GM23248 (cell line): ENCODE measurements at regions not wholly inside any gene's neighbourhood (a gene's known extent, or its start where the extent isn't known, plus 50 kb on each side); places are given as distances from the start of the nearest gene placed in this dataset.

Experiments
- DNase-seq: peaks from one replicate; pipeline ENCODE4 v3.0.0-alpha.2; 2015
- H2AFZ ChIP-seq: fragments of 200-600 bp; sonication (generic); 2 replicates; pipeline ENCODE4 v1.6.1; 2016; ENCODE audit warnings: antibody characterized with exemption
- H3F3A ChIP-seq: fragments of 200-600 bp; sonication (generic); 2 replicates; pipeline ENCODE4 v1.6.1; 2016; ENCODE audit warnings: mild to moderate bottlenecking, antibody characterized with exemption, mixed run types; ENCODE audit not compliant: insufficient read depth
- H3K27ac ChIP-seq: fragments of 200-600 bp; sonication (generic); 2 replicates; pipeline ENCODE4 v1.5.1; 2016; ENCODE audit warnings: mild to moderate bottlenecking
- H3K27me3 ChIP-seq: fragments of 200-600 bp; sonication (generic); replicated peaks from 2 replicates; pipeline ENCODE4 v1.6.1; 2016; ENCODE audit warnings: mild to moderate bottlenecking; ENCODE audit not compliant: insufficient read depth
- H3K36me3 ChIP-seq: fragments of 200-600 bp; sonication (generic); 2 replicates; pipeline ENCODE4 v1.6.1; 2016; ENCODE audit warnings: low read depth, mild to moderate bottlenecking
- H3K4me1 ChIP-seq: fragments of 200-600 bp; sonication (generic); 2 replicates; pipeline ENCODE4 v1.6.1; 2016; ENCODE audit warnings: mild to moderate bottlenecking; ENCODE audit not compliant: insufficient read depth
- H3K4me2 ChIP-seq: fragments of 200-600 bp; sonication (generic); one replicate; pipeline ENCODE4 v1.6.1; 2016; ENCODE audit warnings: mild to moderate bottlenecking; ENCODE audit not compliant: unreplicated experiment
- H3K4me3 ChIP-seq: fragments of 200-600 bp; sonication (generic); 2 replicates; pipeline ENCODE4 v1.5.1; 2016; ENCODE audit warnings: mild to moderate bottlenecking
- H3K79me2 ChIP-seq: fragments of 200-600 bp; sonication (generic); 2 replicates; pipeline ENCODE4 v1.6.1; 2016; ENCODE audit warnings: mild to moderate bottlenecking; ENCODE audit not compliant: insufficient read depth
- H3K9ac ChIP-seq: fragments of 200-600 bp; sonication (generic); 2 replicates; pipeline ENCODE4 v1.6.1; 2016; ENCODE audit warnings: mild to moderate bottlenecking
- H3K9me2 ChIP-seq: fragments of 200-600 bp; sonication (generic); 2 replicates; pipeline ENCODE4 v1.6.1; 2016; ENCODE audit warnings: mixed run types, mild to moderate bottlenecking, moderate library complexity; ENCODE audit not compliant: insufficient read depth
- H3K9me3 ChIP-seq: fragments of 200-600 bp; sonication (generic); one replicate; pipeline ENCODE4 v1.6.1; 2017; ENCODE audit warnings: low read depth
- H4K20me1 ChIP-seq: fragments of 200-600 bp; sonication (generic); 2 replicates; pipeline ENCODE4 v1.6.0; 2016; ENCODE audit not compliant: insufficient read depth
- EZH2 ChIP-seq: fragments of 200-600 bp; sonication (generic); IDR thresholded peaks from 2 replicates; pipeline ENCODE4 v1.6.1; 2018; ENCODE audit warnings: antibody characterized with exemption, mild to moderate bottlenecking; ENCODE audit not compliant: insufficient read depth, poor library complexity, severe bottlenecking
- EZH2phosphoT487 ChIP-seq: fragments of 200-600 bp; sonication (generic); IDR thresholded peaks from 2 replicates; pipeline ENCODE4 v1.6.1; 2018; ENCODE audit warnings: antibody characterized with exemption, moderate library complexity, mild to moderate bottlenecking, low read depth; ENCODE audit not compliant: insufficient read depth
- WGBS, 2 experiments: methylation state at CpG; one replicate each; pipeline ENCODE4 v1.1.6; 2015 to 2017; ENCODE audit warnings: low lambda C conversion rate in 2 of 2, low coverage in 1 of 2; ENCODE audit errors: missing lambda C conversion rate in 2 of 2; 5-methylcytosine and 5-hydroxymethylcytosine counted together
- in situ Hi-C: fragments of 300-500 bp; cut with MboI; formaldehyde crosslinking; loops from 2 replicates; pipeline ENCODE4 v1.15.0; 2020

DNA sequence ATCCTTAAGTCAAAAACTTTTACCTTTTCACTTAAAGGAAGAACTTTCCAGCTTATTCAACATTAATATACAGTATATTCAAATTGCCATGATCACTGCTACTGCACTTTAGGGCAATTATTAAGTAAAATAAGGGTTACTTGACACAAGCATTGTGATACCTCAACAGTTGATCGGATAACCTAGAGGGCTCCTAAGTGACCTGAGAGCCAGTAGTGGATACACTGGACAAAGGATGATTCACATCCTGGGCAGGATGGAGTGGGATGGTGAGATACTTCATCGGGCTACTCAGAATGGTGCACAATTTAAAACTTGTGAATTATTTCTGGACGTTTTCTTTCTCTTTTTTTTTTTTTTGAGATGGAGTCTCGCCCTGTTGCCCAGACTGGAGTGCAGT is 54.5 kb upstream of the PPM1J start:
- H3K27ac ChIP-seq: no peak overlapping the region
- H3K9me2 ChIP-seq: no peaks in the 10 kb centered on the region
- H3K4me1 ChIP-seq: no peaks in the 10 kb centered on the region
- H3K9ac ChIP-seq: no peak overlapping the region
- no peaks in the 10 kb centered on the region for H4K20me1 ChIP-seq
- in situ Hi-C loops: no loop called here
- no peaks in the 10 kb centered on the region for H3K79me2 ChIP-seq
- no peak for TF ChIP-seq EZH2phosphoT487
- TF ChIP-seq EZH2: no peak
- no peaks in the 10 kb centered on the region for H3K36me3 ChIP-seq
- H3K9me3 ChIP-seq: no peaks in the 10 kb centered on the region
- no peaks in the 10 kb centered on the region for H3F3A ChIP-seq
- peak; percentile 35 for DNase-seq
- no peak overlapping the region for H3K4me3 ChIP-seq
- 47 to 57% methylated on average over 4 of the region's 4 CpGs for WGBS, 2 experiments
- no peak overlapping the region for H2AFZ ChIP-seq
- no peak overlapping the region for H3K4me2 ChIP-seq
- H3K27me3 ChIP-seq: no peaks in the 10 kb centered on the region

DNA sequence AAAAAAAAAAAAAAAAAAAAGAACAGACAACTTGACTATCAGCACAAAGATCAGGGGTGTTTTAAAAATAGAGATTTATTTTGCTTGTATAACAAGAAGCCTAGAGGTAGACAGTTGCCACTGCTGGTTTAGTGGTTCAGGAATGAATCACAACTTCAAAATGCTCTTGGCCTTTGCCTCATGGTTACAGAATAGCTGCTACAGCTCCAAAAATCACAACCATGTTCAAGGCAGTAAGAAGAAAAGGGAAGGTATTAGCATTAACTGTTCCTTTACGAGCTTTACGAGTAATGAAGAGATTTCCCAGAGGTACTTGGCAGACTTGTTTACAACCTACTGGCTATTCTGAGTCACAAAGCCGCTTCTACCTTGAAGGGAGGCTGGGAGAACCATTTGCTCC is 52.5 kb upstream of the PPM1J start:
- no peak overlapping the region for H3K27ac ChIP-seq
- no peak for TF ChIP-seq EZH2
- TF ChIP-seq EZH2phosphoT487: no peak
- H3K9ac ChIP-seq: no peak overlapping the region
- H3K27me3 ChIP-seq: no peaks in the 10 kb centered on the region
- no peaks in the 10 kb centered on the region for H3K9me2 ChIP-seq
- no peak overlapping the region for H3K4me2 ChIP-seq
- H3K36me3 ChIP-seq: no peaks in the 10 kb centered on the region
- peaks cover 6% of the 10 kb centered on the region for H3K4me1 ChIP-seq
- no peak overlapping the region for H2AFZ ChIP-seq
- H3F3A ChIP-seq: no peaks in the 10 kb centered on the region
- H3K4me3 ChIP-seq: no peak overlapping the region
- no peaks in the 10 kb centered on the region for H4K20me1 ChIP-seq
- no peaks in the 10 kb centered on the region for H3K9me3 ChIP-seq
- H3K79me2 ChIP-seq: no peaks in the 10 kb centered on the region
- DNase-seq: no peak
- in situ Hi-C loops: no loop called here
- 82 to 88% methylated on average over 3 of the region's 3 CpGs for WGBS, 2 experiments
